GM12878 (cell line): ENCODE measurements at regions not wholly inside any gene's neighbourhood (a gene's known extent, or its start where the extent isn't known, plus 50 kb on each side); places are given as distances from the start of the nearest gene placed in this dataset.

Source experiments
- ATAC-seq: fragments of 200-7000 bp; cut with Tn5 transposase; 3 replicates; pipeline ENCODE4 v1.9.1; 2020; ENCODE audit warnings: mild to moderate bottlenecking, moderate library complexity
- BruUV-seq: library from RNA; stranded (reverse); fragments of 400-500 nt; replicated peaks from 2 replicates; lab custom pipeline; 2021; lab: Mats Ljungman, UMichigan
- CTCF ChIA-PET: fragments of 300-600 bp; sonication (Branson Sonifier 250); formaldehyde crosslinking; extraction: SDS; loops from one replicate; lab custom pipeline; 2021; ENCODE audit warnings: inconsistent platforms; lab: Yijun Ruan, JAX
- POLR2A ChIA-PET: fragments of 350-600 bp; formaldehyde crosslinking; extraction: SDS; loops from one replicate; lab custom pipeline; 2021; ENCODE audit warnings: inconsistent platforms; lab: Charles Lee
- RAD21 ChIA-PET: fragments of 300-600 bp; sonication (Branson Sonifier 250); formaldehyde crosslinking; loops from one replicate; lab custom pipeline; 2023; ENCODE audit warnings: antibody characterized with exemption; ENCODE audit not compliant: unreplicated experiment; lab: Charles Lee
- SMC1A ChIA-PET: fragments of 300-600 bp; sonication (Branson Sonifier 250); formaldehyde crosslinking; loops from one replicate; lab custom pipeline; 2023; ENCODE audit not compliant: unreplicated experiment, uncharacterized antibody; lab: Charles Lee
- DNase-seq: peaks from one replicate; pipeline ENCODE4 v3.0.0-alpha.2; 2011; ENCODE audit warnings: low read depth, low spot score
- FAIRE-seq: peaks from 3 replicates; lab custom pipeline; 2011; peaks lifted over from hg19 to GRCh38; lab: Jason Lieb, UNC
- H2AFZ ChIP-seq: 2 replicates; pipeline ENCODE4 v1.6.0; 2011; ENCODE audit warnings: low read depth, low read length, control low read depth; ENCODE audit not compliant: control insufficient read depth
- H3K27ac ChIP-seq: 2 replicates; pipeline ENCODE4 v1.5.1; 2011; ENCODE audit warnings: control low read depth; ENCODE audit not compliant: control insufficient read depth, insufficient read depth
- H3K27me3 ChIP-seq, 2 experiments: replicated peaks in 1 of 2; 2 replicates each; pipeline versions ENCODE4 v1.6.0 to v1.6.1; 2011; ENCODE audit warnings: low read length in 1 of 2; ENCODE audit not compliant: control insufficient read depth in 2 of 2, insufficient read depth in 2 of 2
- H3K36me3 ChIP-seq, 2 experiments: 2 replicates each; pipeline ENCODE4 v1.5.1; 2011; ENCODE audit warnings: low read length in 1 of 2; ENCODE audit not compliant: control insufficient read depth in 2 of 2, insufficient read depth in 2 of 2
- H3K4me1 ChIP-seq: 2 replicates; pipeline ENCODE4 v1.6.1; 2011; ENCODE audit warnings: mild to moderate bottlenecking, low read length, moderate library complexity, mixed read lengths; ENCODE audit not compliant: control insufficient read depth, insufficient read depth
- H3K4me2 ChIP-seq: 2 replicates; pipeline ENCODE4 v1.6.0; 2011; ENCODE audit warnings: control low read depth; ENCODE audit not compliant: control insufficient read depth, insufficient read depth
- H3K4me3 ChIP-seq: fragments of 200-600 bp; sonication (generic); 2 replicates; pipeline ENCODE4 v1.5.1; 2016
- H3K79me2 ChIP-seq: 2 replicates; pipeline ENCODE4 v1.6.0; 2011; ENCODE audit warnings: low read length; ENCODE audit not compliant: control insufficient read depth, insufficient read depth
- H3K9ac ChIP-seq: 2 replicates; pipeline ENCODE4 v1.8.0; 2011; ENCODE audit warnings: low read length, control low read depth, mixed read lengths; ENCODE audit not compliant: control insufficient read depth, insufficient read depth
- H3K9me3 ChIP-seq: replicated peaks from 3 replicates; pipeline ENCODE4 v1.5.1; 2011; ENCODE audit warnings: mild to moderate bottlenecking, low read length; ENCODE audit not compliant: control insufficient read depth, insufficient read depth
- H4K20me1 ChIP-seq: 2 replicates; pipeline ENCODE4 v1.6.0; 2011; ENCODE audit not compliant: control insufficient read depth, insufficient read depth
- GABPA ChIP-seq: IDR thresholded peaks from 2 replicates; pipeline ENCODE4 v1.6.1; 2014; ENCODE audit warnings: antibody characterized with exemption, low read depth, mild to moderate bottlenecking, inconsistent platforms
- JUND ChIP-seq: IDR thresholded peaks from 2 replicates; pipeline ENCODE4 v1.6.1; 2012; ENCODE audit warnings: low read depth, mild to moderate bottlenecking, low read length, improper control_type of control experiment, moderate library complexity
- KLF5 ChIP-seq: fragments of 450-650 bp; IDR thresholded peaks from 2 replicates; pipeline ENCODE4 v1.6.1; 2014; ENCODE audit warnings: mild to moderate bottlenecking; ENCODE audit not compliant: partially characterized antibody
- LARP7 ChIP-seq: fragments of 450-650 bp; IDR thresholded peaks from 2 replicates; pipeline ENCODE4 v1.6.1; 2017; ENCODE audit warnings: mild to moderate bottlenecking
- NR2C2 ChIP-seq: IDR thresholded peaks from 2 replicates; pipeline ENCODE4 v1.6.1; 2011; ENCODE audit warnings: borderline replicate concordance, low read depth; ENCODE audit not compliant: control insufficient read depth, insufficient read length
- POLR2AphosphoS5 ChIP-seq: IDR thresholded peaks from 2 replicates; pipeline ENCODE4 v1.6.1; 2011; ENCODE audit warnings: mild to moderate bottlenecking, low read length, inconsistent platforms
- RELA ChIP-seq: fragments of 450-650 bp; IDR thresholded peaks from 2 replicates; pipeline ENCODE4 v1.8.0; 2014; ENCODE audit warnings: borderline replicate concordance; ENCODE audit not compliant: partially characterized antibody
- SREBF1 ChIP-seq: IDR thresholded peaks from 2 replicates; pipeline ENCODE4 v1.6.1; 2012; ENCODE audit warnings: mild to moderate bottlenecking, low read length
- WGBS: methylation state at CpG from one replicate; pipeline ENCODE4 v1.1.6; 2016; ENCODE audit warnings: low lambda C conversion rate; ENCODE audit not compliant: insufficient replicate concordance, insufficient coverage; ENCODE audit errors: missing lambda C conversion rate; 5-methylcytosine and 5-hydroxymethylcytosine counted together
- in situ Hi-C: fragments of 300-500 bp; cut with MboI; formaldehyde crosslinking; loops from 9 replicates; pipeline ENCODE4 v1.14.3; 2018; ENCODE audit warnings: mixed read lengths
- intact Hi-C: fragments of 100-400 bp; cut with micrococcal nuclease; formaldehyde crosslinking; loops from one replicate; pipeline ENCODE4 v1.14.2; 2022; ENCODE audit not compliant: unreplicated experiment
- TF ChIP-seq, protein P1 (sequence below): fragments of 450-650 bp; formaldehyde crosslinking; IDR thresholded peaks from 2 replicates; pipeline ENCODE4 v1.4.0; 2022; ENCODE audit warnings: mild to moderate bottlenecking, moderate library complexity
- TF ChIP-seq, protein P2 (sequence below): fragments of 450-650 bp; IDR thresholded peaks from 2 replicates; pipeline ENCODE4 v1.6.1; 2016; ENCODE audit warnings: mild to moderate bottlenecking

DNA sequence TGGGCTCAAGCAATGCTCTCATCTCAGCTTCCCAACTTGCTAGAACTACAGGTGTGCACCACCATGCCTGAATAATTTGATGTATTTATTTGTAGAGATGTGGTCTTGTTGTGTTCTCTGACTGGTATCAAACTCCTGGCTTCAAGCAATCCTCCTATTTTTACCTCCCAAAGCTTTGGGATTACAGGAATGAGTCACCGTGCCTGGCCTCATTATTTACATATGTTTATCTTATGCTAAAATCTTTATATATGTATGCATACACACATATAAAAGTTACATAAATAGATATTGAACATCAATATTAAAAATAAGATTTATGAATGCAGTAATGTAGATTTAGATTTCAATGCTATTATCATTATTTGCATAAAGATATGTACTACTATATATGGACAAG, 1634.5 kb upstream of the LRRTM3 start:
- in situ Hi-C loops (no loop called here), intact Hi-C loops (no loop called here)
- ChIA-PET RAD21 (no interaction called here), SMC1A (no interaction called here), POLR2A (no interaction called here), CTCF (no interaction called here)
- Histone ChIP-seq H4K20me1 (no peaks in the 10 kb centered on the region), H2AFZ (no peak overlapping the region), H3K27me3 (no peaks in the 10 kb centered on the region), H3K4me2 (no peak overlapping the region), H3K79me2 (no peaks in the 10 kb centered on the region), H3K27ac (no peak overlapping the region), H3K9ac (no peak overlapping the region), H3K4me3 (no peak overlapping the region), H3K9me3 (no peaks in the 10 kb centered on the region), H3K36me3 (no peaks in the 10 kb centered on the region), H3K4me1 (no peaks in the 10 kb centered on the region)
- FAIRE-seq (no peak), DNase-seq (no peak), ATAC-seq (no peak)
- TF ChIP-seq GABPA (no peak), NR2C2 (no peak), POLR2AphosphoS5 (no peak)
- WGBS: 41% methylated on average over 1 of the region's 1 CpG
- no TSS peak for BruUV-seq

DNA sequence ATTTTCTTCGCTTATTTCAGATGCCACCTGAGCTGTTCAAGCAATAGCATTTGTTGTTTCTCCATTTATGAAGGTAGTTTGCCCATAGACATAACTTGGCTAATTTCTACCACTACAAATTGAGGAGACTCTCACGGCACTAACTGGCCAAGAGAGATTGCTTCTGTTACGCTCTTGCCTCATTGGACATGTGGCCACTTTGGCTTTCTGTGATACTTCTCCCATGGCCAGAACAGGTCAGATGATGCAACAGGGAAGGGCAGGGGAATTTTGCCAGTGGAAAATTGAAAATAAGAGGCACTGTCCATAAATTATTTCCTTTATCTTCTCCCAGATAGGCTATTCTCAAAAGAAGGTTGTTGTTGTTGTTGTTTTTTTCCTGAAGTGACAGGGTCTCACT, 1633.3 kb upstream of the LRRTM3 start:
- intact Hi-C loops: no loop called here

More for the DNA sequence above, 1633.3 kb upstream of the LRRTM3 start:
- no peaks in the 10 kb centered on the region for H3K4me1 ChIP-seq
- no peak overlapping the region for H3K9ac ChIP-seq
- ATAC-seq (no peak), DNase-seq (no peak), FAIRE-seq (no peak)
- ChIA-PET CTCF (no interaction called here), RAD21 (no interaction called here), SMC1A (no interaction called here), POLR2A (no interaction called here)
- no peaks in the 10 kb centered on the region for H4K20me1 ChIP-seq
- no peaks in the 10 kb centered on the region for H3K27me3 ChIP-seq
- H3K79me2 ChIP-seq: no peaks in the 10 kb centered on the region
- no peak overlapping the region for H3K27ac ChIP-seq
- TF ChIP-seq, protein P1, sequence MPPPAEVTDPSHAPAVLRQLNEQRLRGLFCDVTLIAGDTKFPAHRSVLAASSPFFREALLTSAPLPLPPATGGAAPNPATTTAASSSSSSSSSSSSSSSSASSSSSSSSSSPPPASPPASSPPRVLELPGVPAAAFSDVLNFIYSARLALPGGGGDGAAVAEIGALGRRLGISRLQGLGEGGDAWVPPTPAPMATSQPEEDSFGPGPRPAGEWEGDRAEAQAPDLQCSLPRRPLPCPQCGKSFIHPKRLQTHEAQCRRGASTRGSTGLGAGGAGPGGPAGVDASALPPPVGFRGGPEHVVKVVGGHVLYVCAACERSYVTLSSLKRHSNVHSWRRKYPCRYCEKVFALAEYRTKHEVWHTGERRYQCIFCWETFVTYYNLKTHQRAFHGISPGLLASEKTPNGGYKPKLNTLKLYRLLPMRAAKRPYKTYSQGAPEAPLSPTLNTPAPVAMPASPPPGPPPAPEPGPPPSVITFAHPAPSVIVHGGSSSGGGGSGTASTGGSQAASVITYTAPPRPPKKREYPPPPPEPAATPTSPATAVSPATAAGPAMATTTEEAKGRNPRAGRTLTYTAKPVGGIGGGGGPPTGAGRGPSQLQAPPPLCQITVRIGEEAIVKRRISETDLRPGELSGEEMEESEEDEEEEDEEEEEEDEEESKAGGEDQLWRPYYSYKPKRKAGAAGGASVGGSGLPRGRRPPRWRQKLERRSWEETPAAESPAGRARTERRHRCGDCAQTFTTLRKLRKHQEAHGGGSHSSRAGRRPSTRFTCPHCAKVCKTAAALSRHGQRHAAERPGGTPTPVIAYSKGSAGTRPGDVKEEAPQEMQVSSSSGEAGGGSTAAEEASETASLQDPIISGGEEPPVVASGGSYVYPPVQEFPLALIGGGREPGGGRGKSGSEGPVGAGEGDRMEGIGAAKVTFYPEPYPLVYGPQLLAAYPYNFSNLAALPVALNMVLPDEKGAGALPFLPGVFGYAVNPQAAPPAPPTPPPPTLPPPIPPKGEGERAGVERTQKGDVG (CRISPR knock-in tag): no peak
- TF ChIP-seq RELA (no peak), SREBF1 (no peak), KLF5 (no peak), JUND (no peak), LARP7 (no peak)
- TF ChIP-seq, protein P2, sequence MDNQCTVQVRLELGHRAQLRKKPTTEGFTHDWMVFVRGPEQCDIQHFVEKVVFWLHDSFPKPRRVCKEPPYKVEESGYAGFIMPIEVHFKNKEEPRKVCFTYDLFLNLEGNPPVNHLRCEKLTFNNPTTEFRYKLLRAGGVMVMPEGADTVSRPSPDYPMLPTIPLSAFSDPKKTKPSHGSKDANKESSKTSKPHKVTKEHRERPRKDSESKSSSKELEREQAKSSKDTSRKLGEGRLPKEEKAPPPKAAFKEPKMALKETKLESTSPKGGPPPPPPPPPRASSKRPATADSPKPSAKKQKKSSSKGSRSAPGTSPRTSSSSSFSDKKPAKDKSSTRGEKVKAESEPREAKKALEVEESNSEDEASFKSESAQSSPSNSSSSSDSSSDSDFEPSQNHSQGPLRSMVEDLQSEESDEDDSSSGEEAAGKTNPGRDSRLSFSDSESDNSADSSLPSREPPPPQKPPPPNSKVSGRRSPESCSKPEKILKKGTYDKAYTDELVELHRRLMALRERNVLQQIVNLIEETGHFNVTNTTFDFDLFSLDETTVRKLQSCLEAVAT: no peak
- no peaks in the 10 kb centered on the region for H3K36me3 ChIP-seq
- no peak overlapping the region for H3K4me3 ChIP-seq
- in situ Hi-C loops: no loop called here
- H2AFZ ChIP-seq: no peak overlapping the region
- no TSS peak for BruUV-seq
- no peaks in the 10 kb centered on the region for H3K9me3 ChIP-seq
- WGBS: 47% methylated on average over 3 of the region's 3 CpGs
- H3K4me2 ChIP-seq: no peak overlapping the region
